GM23248 (cell line): ENCODE measurements at regions not wholly inside any gene's neighbourhood (a gene's known extent, or its start where the extent isn't known, plus 50 kb on each side); places are given as distances from the start of the nearest gene placed in this dataset.
"Not testable (repeated sequence)": the region's sequence is repeated elsewhere in the genome, so short reads cannot be mapped to it uniquely, and the experiment has no call there.

Source experiments
- DNase-seq: peaks from one replicate; pipeline ENCODE4 v3.0.0-alpha.2; 2015
- H2AFZ ChIP-seq: fragments of 200-600 bp; sonication (generic); 2 replicates; pipeline ENCODE4 v1.6.1; 2016; ENCODE audit warnings: antibody characterized with exemption
- H3F3A ChIP-seq: fragments of 200-600 bp; sonication (generic); 2 replicates; pipeline ENCODE4 v1.6.1; 2016; ENCODE audit warnings: mild to moderate bottlenecking, antibody characterized with exemption, mixed run types; ENCODE audit not compliant: insufficient read depth
- H3K27ac ChIP-seq: fragments of 200-600 bp; sonication (generic); 2 replicates; pipeline ENCODE4 v1.5.1; 2016; ENCODE audit warnings: mild to moderate bottlenecking
- H3K27me3 ChIP-seq: fragments of 200-600 bp; sonication (generic); replicated peaks from 2 replicates; pipeline ENCODE4 v1.6.1; 2016; ENCODE audit warnings: mild to moderate bottlenecking; ENCODE audit not compliant: insufficient read depth
- H3K36me3 ChIP-seq: fragments of 200-600 bp; sonication (generic); 2 replicates; pipeline ENCODE4 v1.6.1; 2016; ENCODE audit warnings: low read depth, mild to moderate bottlenecking
- H3K4me1 ChIP-seq: fragments of 200-600 bp; sonication (generic); 2 replicates; pipeline ENCODE4 v1.6.1; 2016; ENCODE audit warnings: mild to moderate bottlenecking; ENCODE audit not compliant: insufficient read depth
- H3K4me2 ChIP-seq: fragments of 200-600 bp; sonication (generic); one replicate; pipeline ENCODE4 v1.6.1; 2016; ENCODE audit warnings: mild to moderate bottlenecking; ENCODE audit not compliant: unreplicated experiment
- H3K4me3 ChIP-seq: fragments of 200-600 bp; sonication (generic); 2 replicates; pipeline ENCODE4 v1.5.1; 2016; ENCODE audit warnings: mild to moderate bottlenecking
- H3K79me2 ChIP-seq: fragments of 200-600 bp; sonication (generic); 2 replicates; pipeline ENCODE4 v1.6.1; 2016; ENCODE audit warnings: mild to moderate bottlenecking; ENCODE audit not compliant: insufficient read depth
- H3K9ac ChIP-seq: fragments of 200-600 bp; sonication (generic); 2 replicates; pipeline ENCODE4 v1.6.1; 2016; ENCODE audit warnings: mild to moderate bottlenecking
- H3K9me2 ChIP-seq: fragments of 200-600 bp; sonication (generic); 2 replicates; pipeline ENCODE4 v1.6.1; 2016; ENCODE audit warnings: mixed run types, mild to moderate bottlenecking, moderate library complexity; ENCODE audit not compliant: insufficient read depth
- H3K9me3 ChIP-seq: fragments of 200-600 bp; sonication (generic); one replicate; pipeline ENCODE4 v1.6.1; 2017; ENCODE audit warnings: low read depth
- H4K20me1 ChIP-seq: fragments of 200-600 bp; sonication (generic); 2 replicates; pipeline ENCODE4 v1.6.0; 2016; ENCODE audit not compliant: insufficient read depth
- EZH2 ChIP-seq: fragments of 200-600 bp; sonication (generic); IDR thresholded peaks from 2 replicates; pipeline ENCODE4 v1.6.1; 2018; ENCODE audit warnings: antibody characterized with exemption, mild to moderate bottlenecking; ENCODE audit not compliant: insufficient read depth, poor library complexity, severe bottlenecking
- EZH2phosphoT487 ChIP-seq: fragments of 200-600 bp; sonication (generic); IDR thresholded peaks from 2 replicates; pipeline ENCODE4 v1.6.1; 2018; ENCODE audit warnings: antibody characterized with exemption, moderate library complexity, mild to moderate bottlenecking, low read depth; ENCODE audit not compliant: insufficient read depth
- WGBS, 2 experiments: methylation state at CpG; one replicate each; pipeline ENCODE4 v1.1.6; 2015 to 2017; ENCODE audit warnings: low lambda C conversion rate in 2 of 2, low coverage in 1 of 2; ENCODE audit errors: missing lambda C conversion rate in 2 of 2; 5-methylcytosine and 5-hydroxymethylcytosine counted together
- in situ Hi-C: fragments of 300-500 bp; cut with MboI; formaldehyde crosslinking; loops from 2 replicates; pipeline ENCODE4 v1.15.0; 2020

GRCh38 chr6:67121115-67121514, 1414.1 kb upstream of the EYS start:
- no peaks in the 10 kb centered on the region for H3F3A ChIP-seq
- no peaks in the 10 kb centered on the region for H3K36me3 ChIP-seq
- no peaks in the 10 kb centered on the region for H3K79me2 ChIP-seq
- 57 to 61% methylated on average over 3 of the region's 3 CpGs for WGBS, 2 experiments
- H3K4me2 ChIP-seq = no peak overlapping the region
- in situ Hi-C loops = no loop called here
- DNase-seq = peak; percentile 2
- no peak overlapping the region for H2AFZ ChIP-seq
- no peaks in the 10 kb centered on the region for H3K4me1 ChIP-seq
- no peak overlapping the region for H3K4me3 ChIP-seq
- no peaks in the 10 kb centered on the region for H3K27me3 ChIP-seq
- no peaks in the 10 kb centered on the region for H4K20me1 ChIP-seq
- H3K9ac ChIP-seq = no peak overlapping the region
- no peaks in the 10 kb centered on the region for H3K9me2 ChIP-seq
- no peak for TF ChIP-seq EZH2
- no peak overlapping the region for H3K27ac ChIP-seq
- no peaks in the 10 kb centered on the region for H3K9me3 ChIP-seq

DNA sequence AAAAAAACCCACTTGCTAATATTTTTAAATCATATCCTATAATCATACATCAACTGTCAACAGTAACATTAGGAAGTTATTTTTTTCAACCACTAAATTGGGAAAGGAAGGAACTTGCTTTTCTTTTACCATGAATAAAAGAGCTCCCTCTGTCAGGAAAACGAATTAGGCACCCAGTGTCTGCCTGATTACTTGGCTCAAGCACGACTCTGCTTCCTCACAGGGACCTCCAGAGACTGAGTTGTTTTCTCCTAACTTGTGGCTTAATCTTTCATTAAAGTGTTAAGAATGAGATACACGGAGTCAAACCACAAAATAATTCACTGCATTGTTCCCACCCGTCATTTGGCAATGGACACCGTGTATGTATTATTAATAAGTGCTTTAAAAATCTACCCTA, 1405.1 kb upstream of the EYS start:
- H3K9ac ChIP-seq = no peak overlapping the region
- H3K27me3 ChIP-seq = no peaks in the 10 kb centered on the region
- TF ChIP-seq EZH2phosphoT487 = no peak
- TF ChIP-seq EZH2 = no peak
- H3F3A ChIP-seq = no peaks in the 10 kb centered on the region
- WGBS, 2 experiments = 7 to 12% methylated on average over 5 of the region's 5 CpGs
- no peak overlapping the region for H2AFZ ChIP-seq
- in situ Hi-C loops = no loop called here
- H3K9me3 ChIP-seq = peaks cover 6% of the 10 kb centered on the region
- no peak overlapping the region for H3K4me3 ChIP-seq
- H4K20me1 ChIP-seq = no peaks in the 10 kb centered on the region
- no peaks in the 10 kb centered on the region for H3K9me2 ChIP-seq
- H3K4me1 ChIP-seq = no peaks in the 10 kb centered on the region
- H3K79me2 ChIP-seq = no peaks in the 10 kb centered on the region
- no peak for DNase-seq
- H3K4me2 ChIP-seq = no peak overlapping the region
- no peak overlapping the region for H3K27ac ChIP-seq
- H3K36me3 ChIP-seq = no peaks in the 10 kb centered on the region

- TF ChIP-seq EZH2 (no peak), EZH2phosphoT487 (no peak)
- Histone ChIP-seq H3K79me2 (no peaks in the 10 kb centered on the region), H3F3A (no peaks in the 10 kb centered on the region), H2AFZ (no peak overlapping the region), H3K4me1 (no peaks in the 10 kb centered on the region), H4K20me1 (no peaks in the 10 kb centered on the region), H3K27me3 (no peaks in the 10 kb centered on the region), H3K9me2 (no peaks in the 10 kb centered on the region), H3K4me3 (no peak overlapping the region), H3K27ac (no peak overlapping the region), H3K9ac (no peak overlapping the region), H3K4me2 (no peak overlapping the region), H3K9me3 (no peaks in the 10 kb centered on the region), H3K36me3 (no peaks in the 10 kb centered on the region)
- DNase-seq = no peak
- WGBS, 2 experiments = 10 to 13% methylated on average over 1 of the region's 1 CpG
- in situ Hi-C loops = no loop called here
Measured at GRCh38 chr6:67102743-67103142, 1395.7 kb upstream of the EYS start.

DNA sequence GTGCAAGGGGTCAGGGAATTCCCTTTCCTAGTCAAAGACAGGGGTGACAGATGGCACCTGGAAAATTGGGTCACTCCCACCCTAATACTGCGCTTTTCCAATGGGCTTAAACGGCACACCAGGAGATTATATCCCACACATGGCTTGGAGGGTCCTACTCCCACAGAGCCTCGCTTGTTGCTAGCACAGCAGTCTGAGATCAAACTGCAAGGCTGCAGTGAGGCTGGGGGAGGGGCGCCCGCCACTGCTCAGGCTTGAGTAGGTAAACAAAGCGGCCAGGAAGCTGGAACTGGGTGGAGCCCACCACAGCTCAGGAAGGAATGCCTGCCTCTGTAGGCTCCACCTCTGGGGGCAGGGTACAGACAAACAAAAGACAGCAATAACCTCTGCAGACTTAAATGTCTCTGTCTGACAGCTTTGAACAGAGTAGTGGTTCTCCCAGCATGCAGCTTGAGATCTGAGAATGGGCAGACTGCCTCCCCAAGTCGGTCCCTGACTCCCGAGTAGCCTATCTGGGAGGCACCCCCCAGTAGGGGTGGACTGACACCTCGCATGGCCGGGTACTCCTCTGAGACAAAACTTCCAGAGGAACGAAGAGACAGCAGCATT, 1388.7 kb upstream of the EYS start:
- H3K27ac ChIP-seq, H3K9me2 ChIP-seq, DNase-seq, H3K9me3 ChIP-seq, H3K4me1 ChIP-seq, H3K4me3 ChIP-seq, H3K27me3 ChIP-seq, H2AFZ ChIP-seq, H4K20me1 ChIP-seq, H3K9ac ChIP-seq, H3F3A ChIP-seq, H3K4me2 ChIP-seq, H3K36me3 ChIP-seq, H3K79me2 ChIP-seq, in situ Hi-C loops: not testable (repeated sequence)
- WGBS, 2 experiments = 28 to 38% methylated on average over 10 to 11 of the region's 11 CpGs

DNA sequence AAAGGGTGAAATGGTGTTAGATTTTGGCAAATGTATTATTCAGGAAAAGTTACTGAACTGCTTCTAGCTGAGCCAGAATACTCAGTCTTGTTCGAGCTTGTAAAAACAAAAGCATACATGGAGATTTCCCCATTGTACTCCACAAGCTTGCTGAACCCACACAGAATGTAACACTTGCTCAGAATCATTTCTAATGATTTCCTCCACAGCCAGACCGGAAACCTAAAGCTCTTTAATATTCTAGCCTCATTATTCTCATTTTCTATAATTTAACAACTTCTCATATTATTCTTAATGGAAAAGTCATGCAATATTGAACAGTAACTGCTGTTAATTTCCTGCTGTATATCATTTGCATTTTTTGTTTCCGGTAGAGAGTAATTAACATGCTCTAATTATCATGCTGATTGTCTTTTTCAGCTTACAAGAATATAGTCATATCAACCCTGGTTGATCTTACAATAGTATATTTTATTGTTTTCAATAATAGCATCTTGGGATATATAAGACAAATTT, 1387.5 kb upstream of the EYS start:
- Histone ChIP-seq H3K27me3 (no peaks in the 10 kb centered on the region), H3K9ac (no peak overlapping the region), H4K20me1 (no peaks in the 10 kb centered on the region), H3K79me2 (no peaks in the 10 kb centered on the region), H3K9me2 (0 out of 2 replicates have a peak, but pooled peaks cover 4% of the 10 kb centered on the region), H3K4me1 (no peaks in the 10 kb centered on the region), H3K27ac (no peak overlapping the region), H3K4me3 (no peak overlapping the region), H2AFZ (no peak overlapping the region), H3K9me3 (no peaks in the 10 kb centered on the region), H3K4me2 (no peak overlapping the region), H3F3A (no peaks in the 10 kb centered on the region), H3K36me3 (no peaks in the 10 kb centered on the region)
- WGBS, 2 experiments = 9 to 10% methylated on average over 3 of the region's 3 CpGs
- in situ Hi-C loops = no loop called here
- TF ChIP-seq EZH2phosphoT487 (no peak), EZH2 (no peak)
- DNase-seq = no peak
